Mammary epithelial cell (primary cell): ENCODE measurements at regions not wholly inside any gene's neighbourhood (a gene's known extent, or its start where the extent isn't known, plus 50 kb on each side); places are given as distances from the start of the nearest gene placed in this dataset.

Experiments used
- EZH2 ChIP-seq: IDR thresholded peaks from 2 replicates; pipeline ENCODE4 v1.6.1; 2012; ENCODE audit warnings: low read length, inconsistent platforms, borderline replicate concordance
- TF ChIP-seq, protein P1 (sequence below), 2 donors: IDR thresholded peaks in 1 of 2; conservative IDR thresholded peaks in 1 of 2; 2 replicates each; pipeline ENCODE4 v1.5.1; 2011 to 2012; ENCODE audit warnings: inconsistent platforms in 2 of 2, low read length in 2 of 2, mild to moderate bottlenecking in 2 of 2, control low read depth in 1 of 2, low read depth in 1 of 2; ENCODE audit not compliant: insufficient read depth in 1 of 2; ENCODE audit errors: extremely low read depth in 1 of 2

DNA sequence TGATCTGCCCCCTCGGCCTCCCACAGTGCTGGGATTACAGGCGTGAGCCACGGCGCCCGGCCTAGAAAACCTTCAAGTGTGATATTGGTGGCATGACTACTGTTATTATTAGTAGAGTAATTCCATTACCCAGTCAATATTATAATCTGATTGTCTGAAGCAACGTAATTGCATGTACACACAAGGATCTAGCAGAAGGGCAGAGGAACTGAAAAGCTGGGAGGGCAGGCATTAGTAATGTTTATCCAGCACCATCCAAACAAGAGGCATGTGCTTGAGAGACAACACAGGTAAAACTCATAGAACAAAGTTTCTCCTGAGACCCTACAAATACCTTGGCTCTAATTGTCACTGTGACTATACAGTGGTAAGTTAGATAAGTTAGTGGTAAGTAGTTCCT lies 56.2 kb upstream of the ITM2B start:
- TF ChIP-seq EZH2 = no peak
- TF ChIP-seq, protein P1, sequence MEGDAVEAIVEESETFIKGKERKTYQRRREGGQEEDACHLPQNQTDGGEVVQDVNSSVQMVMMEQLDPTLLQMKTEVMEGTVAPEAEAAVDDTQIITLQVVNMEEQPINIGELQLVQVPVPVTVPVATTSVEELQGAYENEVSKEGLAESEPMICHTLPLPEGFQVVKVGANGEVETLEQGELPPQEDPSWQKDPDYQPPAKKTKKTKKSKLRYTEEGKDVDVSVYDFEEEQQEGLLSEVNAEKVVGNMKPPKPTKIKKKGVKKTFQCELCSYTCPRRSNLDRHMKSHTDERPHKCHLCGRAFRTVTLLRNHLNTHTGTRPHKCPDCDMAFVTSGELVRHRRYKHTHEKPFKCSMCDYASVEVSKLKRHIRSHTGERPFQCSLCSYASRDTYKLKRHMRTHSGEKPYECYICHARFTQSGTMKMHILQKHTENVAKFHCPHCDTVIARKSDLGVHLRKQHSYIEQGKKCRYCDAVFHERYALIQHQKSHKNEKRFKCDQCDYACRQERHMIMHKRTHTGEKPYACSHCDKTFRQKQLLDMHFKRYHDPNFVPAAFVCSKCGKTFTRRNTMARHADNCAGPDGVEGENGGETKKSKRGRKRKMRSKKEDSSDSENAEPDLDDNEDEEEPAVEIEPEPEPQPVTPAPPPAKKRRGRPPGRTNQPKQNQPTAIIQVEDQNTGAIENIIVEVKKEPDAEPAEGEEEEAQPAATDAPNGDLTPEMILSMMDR (conservative IDR thresholded peaks at IDR 0.05 in 1 of 2, IDR thresholded peaks at IDR 0.05 in 1 of 2; ENCODE audit: extremely low read depth in 1 of 2, insufficient read depth in 1 of 2, low read depth in 1 of 2, low read length in 2 of 2) = no peak
